HG03280 (cell line): ENCODE measurements at regions not wholly inside any gene's neighbourhood (a gene's known extent, or its start where the extent isn't known, plus 50 kb on each side); places are given as distances from the start of the nearest gene placed in this dataset.

Source experiments
- ATAC-seq: cut with Tn5 transposase; IDR thresholded peaks from one replicate; pipeline ENCODE4 v1.9.1; 2021; ENCODE audit warnings: mild to moderate bottlenecking, moderate library complexity; ENCODE audit not compliant: unreplicated experiment

- peak; percentile 65 for ATAC-seq
These were observed 95.3 kb upstream of the BHLHE23 start for GRCh38 chr20:63101781-63102720.

- ATAC-seq = no peak
These were observed 94.3 kb upstream of the BHLHE23 start for GRCh38 chr20:63100926-63101699.

- ATAC-seq = no peak
These were observed 93.6 kb upstream of the BHLHE23 start for GRCh38 chr20:63100174-63100925.

DNA sequence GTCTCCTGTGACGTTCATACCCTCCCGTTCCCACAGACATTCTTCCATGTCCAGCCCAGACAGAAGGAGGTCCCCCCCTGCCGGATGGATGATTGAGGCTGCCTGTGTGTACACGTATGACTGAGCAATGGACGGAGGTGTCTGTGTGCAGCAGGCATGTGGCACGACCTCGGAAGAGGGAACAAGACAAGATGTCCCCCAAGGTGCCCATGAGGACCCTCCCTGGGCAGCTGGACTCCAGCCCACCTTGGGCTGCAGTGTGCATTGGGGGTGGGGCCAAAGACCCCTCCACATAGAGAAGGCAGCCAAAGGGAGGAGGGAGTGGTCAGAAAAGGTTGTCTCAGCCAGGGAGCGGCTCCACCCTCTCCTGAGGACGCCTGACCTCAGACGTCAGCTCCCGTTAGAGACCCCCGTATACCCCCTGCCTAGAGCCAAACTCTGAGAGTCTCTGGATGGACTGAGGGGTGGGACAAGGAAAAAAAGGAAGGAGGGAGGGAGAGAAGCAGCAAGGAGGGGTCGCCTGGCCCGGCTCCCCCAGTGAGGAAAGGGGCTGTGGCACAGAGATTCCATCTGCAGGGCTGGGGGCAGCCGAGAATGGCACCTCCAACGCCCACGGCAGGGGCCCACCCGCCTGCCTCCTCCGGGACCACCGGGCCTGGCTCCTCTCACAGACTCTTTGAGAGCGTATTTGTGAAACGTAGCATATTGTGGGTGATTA lies 92.9 kb upstream of the BHLHE23 start:
- ATAC-seq = no peak

DNA sequence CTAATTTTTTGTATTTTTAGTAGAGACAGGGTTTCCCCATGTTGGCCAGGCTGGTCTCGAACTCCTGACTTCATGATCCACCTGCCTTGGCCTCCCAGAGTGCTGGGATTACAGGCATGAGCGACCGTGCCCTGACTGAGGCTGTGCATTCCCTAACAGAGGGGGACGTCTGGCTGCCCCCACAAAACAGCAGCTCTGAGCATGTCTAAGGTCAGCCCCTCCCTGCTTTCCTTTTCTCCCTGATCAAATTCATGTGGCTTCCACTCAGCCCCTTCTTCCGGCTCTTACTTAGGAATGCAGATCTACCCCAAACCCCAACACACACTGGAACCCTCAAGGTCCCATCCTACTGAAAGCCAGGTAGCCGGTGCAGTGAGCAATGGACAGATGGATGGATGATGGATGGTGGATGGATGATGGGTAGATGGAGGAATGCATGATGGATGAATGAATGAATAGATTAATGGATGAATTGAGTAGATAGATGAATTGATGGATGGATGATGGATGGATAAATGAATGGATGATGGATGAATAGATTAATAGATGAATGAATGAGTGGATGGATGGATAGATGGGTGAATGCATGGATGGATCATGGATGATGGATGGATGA lies 91.5 kb upstream of the BHLHE23 start:
- no peak for ATAC-seq

GRCh38 chr20:63097336-63097831 lies 90.6 kb upstream of the BHLHE23 start:
- ATAC-seq = no peak

- no peak for ATAC-seq
These were observed 90.0 kb upstream of the BHLHE23 start for GRCh38 chr20:63096681-63097335.

DNA sequence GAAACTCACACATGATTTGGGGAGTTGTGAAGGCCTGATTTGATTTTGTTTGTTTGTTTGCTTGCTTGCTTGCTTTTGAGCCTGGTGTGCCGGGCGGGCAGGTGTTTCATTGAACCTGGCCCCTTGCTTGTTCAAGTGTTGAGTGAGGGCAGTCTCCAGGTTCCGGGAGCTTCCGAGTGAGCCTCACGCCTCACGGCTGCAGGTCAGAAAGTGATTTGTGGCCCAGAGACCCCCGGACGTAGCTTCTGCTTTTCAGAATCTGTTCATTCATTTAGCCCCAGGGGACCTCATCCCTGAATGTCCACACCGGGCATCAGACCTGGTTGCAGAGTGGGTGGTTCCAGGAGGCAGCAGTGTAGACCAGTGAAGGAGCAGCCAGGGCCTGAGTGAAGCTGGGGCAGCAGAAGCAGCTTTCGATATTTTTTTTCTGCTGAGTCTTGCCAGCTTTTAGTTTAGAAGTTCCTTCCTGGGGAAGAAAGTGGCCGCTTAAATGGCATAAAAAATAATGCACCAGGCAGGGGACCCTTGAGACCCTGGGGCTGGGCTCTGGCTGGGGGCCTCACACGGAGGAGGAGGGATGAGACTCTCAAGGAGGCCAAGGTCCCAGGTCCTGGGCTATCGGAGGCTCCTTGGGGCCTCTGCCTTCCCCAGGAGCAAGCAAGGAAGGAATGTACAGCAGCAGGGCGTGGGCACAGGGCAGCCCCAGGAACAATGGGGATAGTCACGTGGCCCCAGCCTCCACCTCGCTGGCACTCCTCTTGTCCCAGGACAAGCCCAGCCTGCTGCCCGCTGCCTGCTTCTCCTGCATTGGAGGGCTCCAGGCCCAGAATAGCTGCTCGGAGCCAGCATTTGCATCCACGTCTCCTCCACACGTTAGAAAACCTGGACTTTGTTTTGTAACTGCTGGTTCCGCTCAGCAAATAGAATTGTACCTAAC lies 89.2 kb upstream of the BHLHE23 start:
- ATAC-seq = no peak

DNA sequence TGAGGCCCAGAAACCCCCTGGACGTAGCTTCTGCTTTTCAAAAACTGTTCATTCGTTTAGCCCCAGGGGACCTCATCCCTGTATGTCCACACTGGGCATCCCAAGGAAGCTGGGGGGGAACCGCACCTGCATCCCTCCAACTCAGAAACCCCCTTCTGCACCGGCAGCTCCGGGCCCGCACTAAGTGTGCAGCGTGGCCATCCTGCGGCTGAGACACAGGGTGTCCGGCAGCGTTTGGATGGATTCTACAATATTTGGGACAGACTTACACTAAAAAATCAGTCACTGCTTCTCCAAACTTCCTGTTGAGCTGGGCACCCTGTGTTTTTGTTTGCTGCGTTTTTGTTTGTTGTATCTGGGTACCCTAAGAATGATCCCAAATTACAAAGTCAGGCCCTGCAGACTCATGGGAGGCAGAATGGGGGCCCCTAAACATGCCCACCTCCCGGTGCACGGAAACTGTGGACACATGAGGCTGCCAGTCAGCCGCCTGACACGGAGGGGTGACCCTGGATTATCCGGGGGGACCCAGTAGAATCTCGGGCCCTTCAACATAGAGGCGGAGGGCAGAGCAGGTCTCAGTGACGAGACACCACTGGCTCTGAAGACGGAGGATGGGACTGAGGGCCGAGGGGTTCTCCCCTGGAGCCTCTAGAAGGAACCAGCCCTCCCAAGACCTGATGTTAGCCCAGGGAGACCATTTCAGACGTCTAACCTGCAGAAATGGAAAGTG lies 88.2 kb upstream of the BHLHE23 start:
- no peak for ATAC-seq

GRCh38 chr20:63093966-63094766 lies 87.4 kb upstream of the BHLHE23 start:
- no peak for ATAC-seq

DNA sequence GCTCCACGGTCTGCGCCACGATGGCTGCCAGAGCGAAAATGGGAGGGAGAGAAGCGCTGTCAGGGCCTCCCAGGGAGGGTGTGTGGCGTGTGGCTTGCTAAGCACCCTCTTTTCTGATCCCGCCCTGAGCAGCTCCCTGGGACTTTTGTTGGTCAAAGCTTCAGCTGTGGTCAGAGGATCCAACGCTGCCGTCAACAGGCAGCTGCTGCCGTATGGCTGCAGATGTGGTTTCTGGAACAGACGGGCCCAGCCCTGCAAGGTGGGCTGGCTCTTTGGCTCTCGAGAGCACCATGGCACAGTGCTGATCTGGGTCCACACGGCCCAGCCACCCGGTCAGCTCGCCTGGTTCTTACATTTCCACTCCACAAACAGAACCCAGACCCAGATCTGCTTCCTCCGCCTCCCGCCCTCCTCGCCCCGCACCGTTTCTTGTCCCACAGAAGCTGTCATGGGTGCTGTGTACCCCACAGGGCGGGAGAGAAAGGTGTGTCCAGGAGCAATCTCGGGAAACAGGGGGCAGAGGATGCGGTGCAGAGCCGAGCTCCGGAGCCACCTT lies 86.0 kb upstream of the BHLHE23 start:
- no peak for ATAC-seq

DNA sequence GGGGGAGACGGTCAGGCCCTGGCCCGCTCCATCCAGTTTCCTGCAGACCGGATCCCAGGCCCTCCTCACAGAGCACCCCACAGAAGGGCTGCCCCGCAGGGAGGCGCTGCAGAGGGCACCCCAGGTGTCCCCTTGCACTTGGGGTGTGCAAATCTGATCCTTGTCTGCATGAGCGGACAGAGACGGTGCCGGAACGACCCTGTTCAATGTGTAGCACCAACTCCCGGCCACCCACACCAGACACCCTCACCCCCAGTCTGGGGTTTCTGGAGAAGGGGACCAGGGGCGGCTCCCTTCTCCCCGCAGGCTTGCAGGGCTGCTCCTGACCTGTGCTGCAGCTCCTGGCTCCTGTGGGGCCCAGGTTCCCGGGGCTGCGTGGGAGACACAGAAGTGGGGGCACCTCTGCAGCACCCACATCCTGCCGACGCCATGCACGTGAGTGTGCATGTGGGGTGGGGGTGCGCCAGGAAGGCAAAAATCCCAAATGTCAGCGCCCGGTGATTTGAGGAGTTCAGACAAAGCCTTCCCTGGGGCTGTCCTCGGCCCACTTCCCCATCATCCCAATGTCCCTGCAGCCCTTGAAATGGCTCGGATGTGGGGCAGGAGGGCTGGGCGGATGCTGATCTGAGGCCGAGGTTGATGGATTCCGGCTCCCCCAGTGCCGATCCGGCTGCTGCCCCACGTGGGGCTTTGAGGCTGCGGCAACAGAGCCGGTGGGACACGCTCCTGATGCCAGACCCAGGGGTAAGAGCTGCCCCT lies 85.3 kb upstream of the BHLHE23 start:
- no peak for ATAC-seq

DNA sequence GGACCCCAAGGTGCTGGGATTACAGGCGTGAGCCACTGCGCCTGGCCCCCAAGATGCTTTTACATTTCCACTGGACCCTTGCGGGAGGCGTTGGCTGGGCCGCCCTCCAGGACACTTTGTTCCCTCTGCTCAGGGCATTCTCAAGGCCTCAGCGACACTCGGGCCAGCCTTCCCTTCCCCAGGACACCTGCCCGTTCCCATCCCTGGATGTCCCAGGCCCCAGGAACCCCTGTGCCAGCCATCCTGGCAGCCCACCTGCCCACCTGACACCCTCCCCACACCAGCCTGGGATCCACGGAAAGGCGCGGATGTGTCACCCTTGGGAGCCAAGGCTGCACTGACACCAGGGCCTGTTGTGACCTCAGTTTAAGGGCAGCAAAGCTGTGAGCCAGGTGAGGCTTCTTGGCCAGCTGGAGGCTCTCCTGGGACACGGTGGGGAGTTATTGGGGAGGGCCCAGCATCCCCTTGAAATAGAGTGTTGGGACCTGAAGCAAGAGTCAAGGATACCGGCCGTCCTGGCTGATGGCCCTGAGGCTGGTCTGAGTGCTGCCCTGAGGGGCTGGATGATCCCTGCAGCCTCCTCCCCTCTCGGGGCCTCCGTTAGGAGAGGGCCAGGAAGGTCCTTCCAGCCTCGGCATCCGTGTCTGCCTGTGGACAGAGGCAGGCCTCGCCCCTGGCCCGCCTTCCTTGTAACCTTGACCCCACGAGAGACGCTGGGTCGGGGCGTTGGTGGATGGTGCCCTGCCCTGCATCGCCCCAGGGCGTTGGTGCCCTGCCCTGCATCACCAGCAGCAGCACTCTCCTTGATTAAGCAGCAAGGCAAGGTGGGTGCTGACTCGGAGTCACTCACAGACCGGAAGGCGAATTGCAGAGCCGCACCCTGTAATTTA lies 84.2 kb upstream of the BHLHE23 start:
- no peak for ATAC-seq

DNA sequence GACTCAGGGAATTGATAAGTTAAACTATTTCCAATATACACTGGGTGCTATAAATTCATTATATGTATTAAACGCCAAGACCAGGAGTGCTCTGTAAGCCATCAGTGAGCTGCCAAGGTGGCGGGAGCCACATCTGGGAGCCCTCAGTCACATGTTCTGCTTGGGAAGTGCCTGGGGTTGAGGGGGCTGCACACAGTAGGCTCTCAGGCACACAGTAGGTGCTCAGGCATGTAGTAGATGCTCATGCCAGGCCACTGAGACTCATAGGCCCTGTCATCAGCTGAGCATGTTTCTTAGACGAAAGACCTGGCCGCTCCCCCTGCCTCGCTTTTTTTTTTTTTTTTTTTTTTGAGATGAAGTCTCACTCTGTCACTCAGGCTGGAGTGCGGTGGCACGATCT lies 83.3 kb upstream of the BHLHE23 start:
- no peak for ATAC-seq
